ENCODE measurements at regions not wholly inside any gene's neighbourhood (a gene's known extent, or its start where the extent isn't known, plus 50 kb on each side); places are given as distances from the start of the nearest gene placed in this dataset.

- TF ChIP-seq CTCF (IDR thresholded peaks at IDR 0.05), result no peak
- no peak overlapping the region for H3K4me3 ChIP-seq
- H3K27me3 ChIP-seq (ENCODE audit: low read depth), result no peaks in the 10 kb centered on the region
- H3K4me1 ChIP-seq, result no peaks in the 10 kb centered on the region
- H3K9me3 ChIP-seq, result no peaks in the 10 kb centered on the region
- DNase-seq, result no peak
- H3K27ac ChIP-seq, result no peak overlapping the region
- no peak for ATAC-seq
- H3K36me3 ChIP-seq, result no peaks in the 10 kb centered on the region
- intact Hi-C loops (cut with DNase I), result no loop called here
Measured at GRCh38 chr5:180428598-180428997, 65.6 kb upstream of the CNOT6 start.

- Histone ChIP-seq H3K36me3 (no peaks in the 10 kb centered on the region), H3K4me1 (no peaks in the 10 kb centered on the region), H3K27ac (no peak overlapping the region), H3K27me3 (ENCODE audit: low read depth) (no peaks in the 10 kb centered on the region), H3K9me3 (no peaks in the 10 kb centered on the region), H3K4me3 (no peak overlapping the region)
- no peak for TF ChIP-seq CTCF (IDR thresholded peaks at IDR 0.05)
- intact Hi-C loops (cut with DNase I), result no loop called here
- peak in 1 of 2 donors; percentile 10 for ATAC-seq
- no peak for DNase-seq
Measured at GRCh38 chr5:180431932-180432331, 62.2 kb upstream of the CNOT6 start.

GRCh38 chr5:180433032-180433422 is 61.2 kb upstream of the CNOT6 start:
- no peak for TF ChIP-seq CTCF (IDR thresholded peaks at IDR 0.05)
- DNase-seq (no peak), ATAC-seq (no peak)
- no peaks in the 10 kb centered on the region for H3K27me3 ChIP-seq (ENCODE audit: low read depth)
- no peak overlapping the region for H3K27ac ChIP-seq
- H3K36me3 ChIP-seq, result no peaks in the 10 kb centered on the region
- no peaks in the 10 kb centered on the region for H3K9me3 ChIP-seq
- intact Hi-C loops (cut with DNase I), result no loop called here
- no peaks in the 10 kb centered on the region for H3K4me1 ChIP-seq
- no peak overlapping the region for H3K4me3 ChIP-seq

GRCh38 chr5:180435594-180435993 is 58.6 kb upstream of the CNOT6 start:
- no peak for TF ChIP-seq CTCF (IDR thresholded peaks at IDR 0.05)
- intact Hi-C loops (cut with DNase I), result no loop called here
- DNase-seq, result no peak
- Histone ChIP-seq H3K36me3 (no peaks in the 10 kb centered on the region), H3K9me3 (no peaks in the 10 kb centered on the region), H3K4me3 (no peak overlapping the region), H3K27me3 (ENCODE audit: low read depth) (no peaks in the 10 kb centered on the region), H3K27ac (no peak overlapping the region), H3K4me1 (no peaks in the 10 kb centered on the region)
- no peak for ATAC-seq

- Histone ChIP-seq H3K4me1 (no peaks in the 10 kb centered on the region), H3K36me3 (no peaks in the 10 kb centered on the region), H3K27ac (no peak overlapping the region), H3K27me3 (ENCODE audit: low read depth) (no peaks in the 10 kb centered on the region), H3K9me3 (no peaks in the 10 kb centered on the region), H3K4me3 (no peak overlapping the region)
- DNase-seq (no peak), ATAC-seq (no peak)
- TF ChIP-seq CTCF (IDR thresholded peaks at IDR 0.05), result no peak
- intact Hi-C loops (cut with DNase I), result no loop called here
Measured at GRCh38 chr5:180436275-180436674, 57.9 kb upstream of the CNOT6 start.

GRCh38 chr5:180436936-180437335 is 57.2 kb upstream of the CNOT6 start:
- no peaks in the 10 kb centered on the region for H3K36me3 ChIP-seq
- intact Hi-C loops (cut with DNase I), result no loop called here
- no peak for TF ChIP-seq CTCF (IDR thresholded peaks at IDR 0.05)
- ATAC-seq (no peak), DNase-seq (no peak)
- no peaks in the 10 kb centered on the region for H3K27me3 ChIP-seq (ENCODE audit: low read depth)
- no peaks in the 10 kb centered on the region for H3K9me3 ChIP-seq
- H3K4me1 ChIP-seq, result no peaks in the 10 kb centered on the region
- H3K27ac ChIP-seq, result no peak overlapping the region
- no peak overlapping the region for H3K4me3 ChIP-seq

Measured in lower lobe of right lung (tissue), 2 donors.